ENCODE measurements at regions not wholly inside any gene's neighbourhood (a gene's known extent, or its start where the extent isn't known, plus 50 kb on each side); places are given as distances from the start of the nearest gene placed in this dataset.
"Not testable (repeated sequence)": the region's sequence is repeated elsewhere in the genome, so short reads cannot be mapped to it uniquely, and the experiment has no call there.

DNA sequence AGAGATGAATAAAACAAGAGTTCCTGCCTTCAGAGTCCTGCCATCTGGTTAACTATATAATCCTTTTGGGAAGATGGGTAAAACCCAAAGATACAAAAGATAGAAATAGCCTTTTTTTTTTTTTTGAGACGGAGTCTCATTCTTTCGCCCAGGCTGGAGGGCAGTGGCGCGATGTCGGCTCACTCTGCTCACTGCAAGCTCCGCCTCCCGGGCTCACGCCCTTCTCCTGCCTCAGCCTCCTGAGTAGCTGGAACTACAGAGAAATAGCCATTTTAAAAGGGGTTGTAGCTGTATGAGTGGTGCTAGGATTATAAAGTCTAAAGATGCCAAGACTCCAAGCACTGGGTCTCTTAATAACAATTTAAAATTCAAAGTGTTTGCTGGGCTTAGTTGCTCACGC, 97.2 kb downstream of the KDR start:
- ChIA-PET POLR2A (no interaction called here), CTCF (no interaction called here)
- Mint-ChIP-seq H3K27me3 (ENCODE audit: low read depth) (no peaks in the 10 kb centered on the region), H3K36me3 (ENCODE audit: low read depth) (no peaks in the 10 kb centered on the region), H3K4me3 (no peak overlapping the region), H3K4me1 (ENCODE audit: low read depth) (no peaks in the 10 kb centered on the region), H3K9me3 (ENCODE audit: insufficient read depth) (no peaks in the 10 kb centered on the region), H3K27ac (no peak overlapping the region)
- ATAC-seq = no peak
- DNase-seq = no peak

DNA sequence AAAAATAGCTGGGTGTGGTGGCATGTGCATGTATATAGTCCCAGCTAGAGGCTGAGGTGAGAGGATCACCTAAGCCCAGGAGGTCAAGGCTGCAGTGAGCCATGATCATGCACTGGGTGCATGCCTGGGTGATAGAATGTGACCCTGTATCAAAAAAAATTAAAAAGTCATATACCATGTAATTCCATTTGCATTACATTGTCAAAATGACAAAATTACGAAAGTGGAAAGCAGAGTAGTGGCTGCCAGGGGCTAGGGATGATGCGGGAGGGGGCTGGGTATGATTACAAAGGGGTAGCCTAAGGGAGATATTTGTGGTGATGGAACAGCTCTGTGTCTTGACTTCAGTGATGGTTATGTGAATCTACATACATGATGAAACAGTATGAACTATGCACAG, 97.8 kb downstream of the KDR start:
- DNase-seq (no peak), ATAC-seq (no peak)
- H3K36me3 Mint-ChIP-seq (ENCODE audit: low read depth) = no peaks in the 10 kb centered on the region
- ChIA-PET POLR2A (no interaction called here), CTCF (no interaction called here)
- no peak overlapping the region for H3K4me3 Mint-ChIP-seq
- H3K27me3 Mint-ChIP-seq (ENCODE audit: low read depth) = no peaks in the 10 kb centered on the region
- H3K27ac Mint-ChIP-seq = no peak overlapping the region
- no peaks in the 10 kb centered on the region for H3K9me3 Mint-ChIP-seq (ENCODE audit: insufficient read depth)
- H3K4me1 Mint-ChIP-seq (ENCODE audit: low read depth) = no peaks in the 10 kb centered on the region

DNA sequence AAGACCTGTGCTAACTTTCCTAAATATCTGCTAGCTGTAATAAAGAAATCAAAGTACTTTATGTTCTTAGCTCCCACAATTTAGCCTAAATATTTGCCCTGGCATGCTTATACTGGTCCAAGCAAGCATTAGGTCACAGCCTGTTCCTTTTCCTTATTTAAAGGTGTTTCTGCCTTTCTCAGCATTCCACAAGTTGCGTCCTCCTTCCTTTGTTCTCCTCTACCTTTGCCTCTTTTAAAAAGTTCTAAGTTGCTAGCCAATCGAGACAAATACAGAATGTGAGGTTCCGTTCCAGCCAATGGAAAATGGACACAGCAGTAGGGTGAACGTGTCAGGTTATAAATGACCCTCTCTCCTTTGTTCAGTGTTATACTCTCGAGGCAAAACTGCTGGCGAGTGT, 99.9 kb downstream of the KDR start:
- H3K27ac Mint-ChIP-seq; H3K4me1 Mint-ChIP-seq (ENCODE audit: low read depth); ATAC-seq; POLR2A ChIA-PET; CTCF ChIA-PET; H3K9me3 Mint-ChIP-seq (ENCODE audit: insufficient read depth); H3K36me3 Mint-ChIP-seq (ENCODE audit: low read depth); H3K27me3 Mint-ChIP-seq (ENCODE audit: low read depth); DNase-seq; H3K4me3 Mint-ChIP-seq: not testable (repeated sequence)

DNA sequence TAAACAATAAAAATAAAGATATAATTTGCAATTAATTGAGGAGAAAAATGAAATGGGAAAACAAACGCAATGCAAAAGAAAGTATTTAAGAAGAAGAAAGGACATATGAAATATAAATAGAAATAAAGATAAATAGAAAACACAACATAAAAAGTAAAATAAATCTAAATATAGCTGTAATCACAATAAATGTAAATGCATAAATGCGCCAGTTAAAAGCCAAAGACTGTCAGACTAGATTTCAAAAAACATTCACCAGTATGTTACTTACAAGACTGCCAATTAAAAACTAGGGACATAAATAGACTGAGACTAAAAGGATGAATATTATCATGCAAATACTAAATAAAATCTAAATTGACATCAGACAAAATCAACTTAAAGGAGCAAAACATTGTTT, 102.4 kb downstream of the KDR start:
- Mint-ChIP-seq H3K9me3 (ENCODE audit: insufficient read depth) (no peaks in the 10 kb centered on the region), H3K4me3 (no peak overlapping the region), H3K27me3 (ENCODE audit: low read depth) (peaks cover 6% of the 10 kb centered on the region), H3K27ac (no peak overlapping the region), H3K4me1 (ENCODE audit: low read depth) (no peaks in the 10 kb centered on the region), H3K36me3 (ENCODE audit: low read depth) (no peaks in the 10 kb centered on the region)
- POLR2A ChIA-PET = no interaction called here
- CTCF ChIA-PET = no interaction called here
- no peak for DNase-seq
- ATAC-seq = no peak

DNA sequence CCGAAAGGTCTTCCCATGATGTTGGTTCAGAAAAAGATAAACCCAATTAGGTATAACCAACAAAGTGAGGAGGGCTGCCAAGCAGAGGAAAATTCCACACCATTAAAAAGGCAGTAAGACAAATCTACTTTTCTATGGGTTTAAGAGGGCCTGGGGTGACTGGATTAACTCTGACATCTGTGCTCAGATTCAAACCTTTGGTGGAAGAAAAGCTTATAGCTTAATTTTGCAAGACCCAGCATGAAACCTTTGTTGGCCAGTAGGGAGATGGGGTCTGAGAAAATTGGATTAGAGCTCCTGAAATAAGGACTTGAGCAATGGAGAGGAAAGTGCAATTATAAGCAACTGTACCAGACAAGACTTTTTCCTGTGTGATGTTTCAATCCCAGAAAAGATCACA, 104.2 kb downstream of the KDR start:
- Mint-ChIP-seq H3K36me3 (ENCODE audit: low read depth) (no peaks in the 10 kb centered on the region), H3K4me3 (no peak overlapping the region), H3K27ac (no peak overlapping the region), H3K4me1 (ENCODE audit: low read depth) (peaks cover 2% of the 10 kb centered on the region), H3K27me3 (ENCODE audit: low read depth) (peaks cover 6% of the 10 kb centered on the region), H3K9me3 (ENCODE audit: insufficient read depth) (no peaks in the 10 kb centered on the region)
- ChIA-PET CTCF (interaction anchor here (0.6 kb wide), 1 partner anchor 12 kb away, joined by 3 read pairs; no protein-coding TSS in a partner anchor), POLR2A (no interaction called here)
- DNase-seq (no peak), ATAC-seq (no peak)

DNA sequence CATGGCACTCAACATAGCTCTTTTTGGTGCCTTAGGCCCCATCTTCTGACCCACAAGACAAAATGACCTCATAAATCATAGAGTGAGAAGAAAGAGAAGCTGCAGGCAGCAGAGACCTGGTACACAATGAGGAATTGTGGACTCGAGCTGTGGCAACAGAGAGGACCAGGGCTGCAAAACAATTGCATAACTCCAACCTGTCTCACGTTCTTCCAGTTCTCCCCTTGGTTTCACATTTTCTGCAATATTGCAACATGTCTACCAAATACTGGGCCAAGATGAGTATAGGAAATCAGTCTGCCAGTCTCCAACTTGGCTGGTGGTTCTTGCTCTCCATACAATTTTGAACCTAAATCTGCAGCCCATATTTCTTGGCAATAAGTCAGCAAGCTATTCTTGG, 105.3 kb downstream of the KDR start:
- CTCF ChIA-PET = no interaction called here

DNA sequence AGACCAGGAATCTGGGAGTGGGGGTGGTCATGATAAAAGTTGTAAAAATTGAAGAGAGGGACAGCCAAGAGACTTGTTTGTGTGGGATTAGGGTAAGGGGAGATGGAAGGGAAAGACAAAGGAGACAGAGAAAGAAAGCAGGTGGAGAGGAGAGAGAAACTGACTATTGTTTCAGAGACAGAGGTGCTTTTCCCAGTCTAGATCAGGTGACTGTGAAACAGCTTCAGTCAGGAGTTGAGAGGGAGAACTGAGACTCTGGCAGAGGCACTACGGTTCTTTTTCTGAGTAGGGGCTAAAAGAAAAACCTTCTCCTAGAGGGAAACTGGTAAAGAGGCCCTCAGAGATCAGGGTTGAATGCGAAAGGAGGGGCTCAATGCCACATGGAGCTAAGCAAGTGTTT, 106.4 kb downstream of the KDR start:
- ChIA-PET POLR2A (no interaction called here), CTCF (no interaction called here)
- Mint-ChIP-seq H3K9me3 (ENCODE audit: insufficient read depth) (no peaks in the 10 kb centered on the region), H3K27ac (no peak overlapping the region), H3K4me3 (no peak overlapping the region), H3K36me3 (ENCODE audit: low read depth) (no peaks in the 10 kb centered on the region), H3K27me3 (ENCODE audit: low read depth) (peaks cover 6% of the 10 kb centered on the region), H3K4me1 (ENCODE audit: low read depth) (peaks cover 6% of the 10 kb centered on the region)
- no peak for DNase-seq
- ATAC-seq = no peak

More for the DNA sequence above, 105.3 kb downstream of the KDR start:
- POLR2A ChIA-PET = no interaction called here
- no peak for ATAC-seq
- no peaks in the 10 kb centered on the region for H3K9me3 Mint-ChIP-seq (ENCODE audit: insufficient read depth)
- peaks cover 6% of the 10 kb centered on the region for H3K4me1 Mint-ChIP-seq (ENCODE audit: low read depth)
- no peak for DNase-seq
- H3K27me3 Mint-ChIP-seq (ENCODE audit: low read depth) = peaks cover 6% of the 10 kb centered on the region
- no peak overlapping the region for H3K4me3 Mint-ChIP-seq
- H3K36me3 Mint-ChIP-seq (ENCODE audit: low read depth) = no peaks in the 10 kb centered on the region
- H3K27ac Mint-ChIP-seq = no peak overlapping the region

DNA sequence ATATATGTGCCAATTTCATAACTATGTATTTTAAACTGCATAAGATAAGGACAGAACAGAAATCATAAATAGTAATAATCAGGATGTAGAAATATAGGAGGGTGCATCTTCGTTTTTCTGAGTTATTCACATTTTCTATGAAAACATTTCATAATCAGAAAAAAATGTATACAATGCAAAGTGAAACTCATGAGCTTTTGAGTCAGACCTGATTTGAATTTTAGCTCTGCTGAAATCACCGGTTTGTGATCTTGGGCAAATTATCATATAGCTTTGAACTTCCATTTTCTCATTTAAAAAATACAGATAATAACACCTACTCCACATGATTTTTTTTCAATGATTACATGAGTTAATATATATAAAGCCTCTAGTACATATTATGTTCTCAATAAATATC, 106.9 kb downstream of the KDR start:
- Mint-ChIP-seq H3K4me1 (ENCODE audit: low read depth) (peaks cover 6% of the 10 kb centered on the region), H3K9me3 (ENCODE audit: insufficient read depth) (no peaks in the 10 kb centered on the region), H3K36me3 (ENCODE audit: low read depth) (no peaks in the 10 kb centered on the region), H3K27ac (no peak overlapping the region), H3K27me3 (ENCODE audit: low read depth) (peaks cover 6% of the 10 kb centered on the region), H3K4me3 (no peak overlapping the region)
- ATAC-seq (no peak), DNase-seq (no peak)
- ChIA-PET CTCF (no interaction called here), POLR2A (no interaction called here)

DNA sequence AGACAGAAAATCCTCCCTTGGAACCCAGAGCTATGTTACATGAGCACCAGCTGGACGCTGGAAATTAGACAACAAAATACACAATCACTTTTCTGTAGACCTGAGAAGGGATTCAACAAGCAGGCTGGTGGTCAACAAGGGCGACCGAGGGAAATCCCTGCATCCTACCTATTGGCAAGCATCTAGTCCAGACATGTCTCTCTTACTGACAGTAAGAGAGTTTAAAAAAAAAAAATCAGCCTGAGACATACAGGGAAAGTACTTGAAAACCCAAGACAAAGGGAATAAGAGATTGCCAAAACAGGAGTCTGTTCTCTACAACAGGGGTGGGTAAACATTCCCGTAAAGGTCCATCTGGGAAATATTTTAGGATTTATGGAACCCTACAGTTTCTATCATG, 108.0 kb downstream of the KDR start:
- H3K36me3 Mint-ChIP-seq (ENCODE audit: low read depth) = no peaks in the 10 kb centered on the region
- no peaks in the 10 kb centered on the region for H3K9me3 Mint-ChIP-seq (ENCODE audit: insufficient read depth)
- no peak for ATAC-seq
- H3K4me3 Mint-ChIP-seq = no peak overlapping the region
- no peak overlapping the region for H3K27ac Mint-ChIP-seq
- H3K4me1 Mint-ChIP-seq (ENCODE audit: low read depth) = peaks cover 6% of the 10 kb centered on the region
- POLR2A ChIA-PET = no interaction called here
- CTCF ChIA-PET = no interaction called here
- DNase-seq = no peak
- H3K27me3 Mint-ChIP-seq (ENCODE audit: low read depth) = peaks cover 6% of the 10 kb centered on the region

DNA sequence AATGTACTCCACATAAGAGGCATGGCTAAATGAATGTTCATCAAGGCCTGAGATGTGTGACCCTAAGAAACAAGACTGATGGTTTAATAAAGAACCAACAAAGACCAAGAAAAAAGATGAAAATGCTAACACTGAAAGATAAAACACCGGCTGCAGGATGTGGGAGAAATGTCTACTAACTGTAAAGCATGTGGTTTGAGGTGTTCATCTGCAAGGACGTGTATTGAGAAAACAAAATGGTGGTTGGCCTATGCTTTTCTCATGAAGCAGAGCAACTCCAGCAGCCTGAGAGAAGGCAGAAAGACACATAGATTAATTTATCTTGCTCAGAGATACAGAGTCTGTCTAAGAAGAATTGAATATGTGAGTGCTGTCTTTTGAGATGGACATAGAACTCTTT, 109.3 kb downstream of the KDR start:
- DNase-seq (no peak), ATAC-seq (no peak)
- no peaks in the 10 kb centered on the region for H3K36me3 Mint-ChIP-seq (ENCODE audit: low read depth)
- H3K27ac Mint-ChIP-seq = no peak overlapping the region
- ChIA-PET POLR2A (no interaction called here), CTCF (no interaction called here)
- peaks cover 3% of the 10 kb centered on the region for H3K27me3 Mint-ChIP-seq (ENCODE audit: low read depth)
- H3K9me3 Mint-ChIP-seq (ENCODE audit: insufficient read depth) = no peaks in the 10 kb centered on the region
- no peak overlapping the region for H3K4me3 Mint-ChIP-seq
- H3K4me1 Mint-ChIP-seq (ENCODE audit: low read depth) = peaks cover 6% of the 10 kb centered on the region

DNA sequence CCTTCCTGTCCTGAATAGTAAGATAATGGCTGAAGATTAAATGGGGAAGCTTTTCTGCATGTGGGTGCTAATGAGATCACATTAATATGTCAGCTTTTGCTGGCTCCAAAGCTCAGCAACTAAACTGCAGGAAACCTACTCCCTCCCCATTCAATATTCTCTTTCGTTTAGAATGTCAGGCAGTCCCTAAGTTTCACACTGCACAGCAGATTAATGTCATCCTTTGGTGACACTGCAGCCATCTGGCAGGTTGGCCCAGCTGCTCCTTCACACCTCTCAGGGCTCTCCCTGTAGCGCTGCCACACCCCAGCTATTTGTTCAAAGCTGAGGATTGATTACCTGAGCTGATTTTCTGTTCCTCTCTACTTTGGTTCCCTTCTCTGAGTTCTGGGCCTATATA, 110.5 kb downstream of the KDR start:
- ChIA-PET POLR2A (no interaction called here), CTCF (no interaction called here)
- no peak overlapping the region for H3K27ac Mint-ChIP-seq
- no peak for DNase-seq
- no peaks in the 10 kb centered on the region for H3K36me3 Mint-ChIP-seq (ENCODE audit: low read depth)
- no peak overlapping the region for H3K4me3 Mint-ChIP-seq
- H3K4me1 Mint-ChIP-seq (ENCODE audit: low read depth) = peaks cover 6% of the 10 kb centered on the region
- no peak for ATAC-seq
- no peaks in the 10 kb centered on the region for H3K27me3 Mint-ChIP-seq (ENCODE audit: low read depth)
- no peaks in the 10 kb centered on the region for H3K9me3 Mint-ChIP-seq (ENCODE audit: insufficient read depth)

DNA sequence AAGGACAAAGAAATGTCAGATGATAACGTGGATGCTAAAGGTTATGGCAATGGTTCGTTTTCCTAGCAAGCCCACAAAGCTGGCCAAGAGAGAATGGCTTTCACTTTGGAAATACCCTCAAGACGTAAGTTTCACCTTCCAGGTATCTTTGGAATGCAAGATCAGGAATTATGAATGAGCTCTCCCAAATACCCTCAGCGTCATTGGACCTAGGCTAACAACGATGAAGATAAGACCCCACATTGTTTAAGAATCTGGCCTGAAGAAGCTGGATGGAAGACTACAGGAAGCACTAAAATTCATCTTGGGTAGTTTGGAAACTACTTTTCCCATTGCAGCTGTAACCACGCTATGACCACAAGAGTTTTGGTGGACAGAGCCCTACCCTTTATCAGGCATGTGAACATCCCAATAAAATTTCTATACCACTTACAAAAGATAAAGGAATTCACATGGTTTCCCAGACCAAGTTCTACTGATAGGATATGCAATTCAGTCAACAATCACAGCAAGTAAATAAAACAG, 111.9 kb downstream of the KDR start:
- H3K27me3 Mint-ChIP-seq (ENCODE audit: low read depth) = no peaks in the 10 kb centered on the region
- peaks cover 6% of the 10 kb centered on the region for H3K4me1 Mint-ChIP-seq (ENCODE audit: low read depth)
- no peak overlapping the region for H3K27ac Mint-ChIP-seq
- ATAC-seq (no peak), DNase-seq (no peak)
- ChIA-PET POLR2A (no interaction called here), CTCF (interaction anchor here (1.1 kb wide), 1 partner anchor 395 kb away, joined by 3 read pairs; no protein-coding TSS in a partner anchor)
- no peak overlapping the region for H3K4me3 Mint-ChIP-seq
- H3K9me3 Mint-ChIP-seq (ENCODE audit: insufficient read depth) = no peaks in the 10 kb centered on the region
- no peaks in the 10 kb centered on the region for H3K36me3 Mint-ChIP-seq (ENCODE audit: low read depth)

DNA sequence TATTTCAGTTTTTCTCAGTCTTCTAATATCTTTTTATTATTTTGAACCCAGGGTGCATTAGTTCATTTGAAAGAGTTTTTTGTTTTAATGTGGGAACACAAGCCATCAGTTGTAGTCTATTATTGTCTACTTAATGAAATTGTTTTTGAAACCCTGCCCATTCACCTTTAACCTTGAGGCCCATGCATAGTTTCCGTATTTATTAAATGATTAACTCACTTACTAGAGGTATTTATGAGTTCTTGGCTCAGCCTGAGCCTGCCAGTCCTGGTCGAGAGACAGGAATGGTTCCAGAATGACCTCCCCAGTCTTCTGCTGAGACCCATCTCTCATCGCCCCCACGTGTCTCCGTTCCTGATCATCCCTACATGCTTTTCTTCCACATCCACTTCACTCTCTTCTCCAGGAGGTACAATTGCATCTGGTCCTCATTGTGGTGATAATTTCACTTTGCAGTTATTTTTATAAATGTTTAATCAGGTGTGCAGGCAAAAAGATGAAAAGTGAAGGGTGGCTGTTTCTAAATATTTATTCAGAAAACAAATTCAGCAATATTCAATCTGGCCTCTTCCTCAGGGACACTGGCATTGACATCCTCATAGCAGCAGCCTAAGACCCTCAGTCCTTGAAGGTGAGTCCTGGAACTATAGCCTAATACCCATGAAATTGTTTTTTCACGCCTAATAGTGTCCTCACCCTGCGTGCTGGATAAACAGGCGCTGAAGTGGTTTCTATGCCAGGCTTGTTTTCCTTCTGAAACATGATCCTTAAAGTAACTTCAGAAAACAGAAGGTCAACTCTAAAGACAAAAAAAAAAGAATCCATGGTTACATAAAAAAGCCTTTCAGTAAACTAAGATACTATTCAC, 112.8 kb downstream of the KDR start:
- Mint-ChIP-seq H3K27me3 (ENCODE audit: low read depth) (no peaks in the 10 kb centered on the region), H3K27ac (no peak overlapping the region), H3K36me3 (ENCODE audit: low read depth) (no peaks in the 10 kb centered on the region), H3K4me1 (ENCODE audit: low read depth) (peaks cover 6% of the 10 kb centered on the region), H3K9me3 (ENCODE audit: insufficient read depth) (no peaks in the 10 kb centered on the region), H3K4me3 (no peak overlapping the region)
- CTCF ChIA-PET = interaction anchor here (1.1 kb wide), 1 partner anchor 396 kb away, joined by 3 read pairs; no protein-coding TSS in a partner anchor
- POLR2A ChIA-PET = no interaction called here
- ATAC-seq (no peak), DNase-seq (no peak)

Measured in activated CD8-positive, alpha-beta T cell treated with anti-CD3 and anti-CD28 coated beads, Interleukin-2, amount 10 ng/mL, durations not matched to agents 7 days and 5 days (primary cell).